ENCODE measurements at regions not wholly inside any gene's neighbourhood (a gene's known extent, or its start where the extent isn't known, plus 50 kb on each side); places are given as distances from the start of the nearest gene placed in this dataset.

DNA sequence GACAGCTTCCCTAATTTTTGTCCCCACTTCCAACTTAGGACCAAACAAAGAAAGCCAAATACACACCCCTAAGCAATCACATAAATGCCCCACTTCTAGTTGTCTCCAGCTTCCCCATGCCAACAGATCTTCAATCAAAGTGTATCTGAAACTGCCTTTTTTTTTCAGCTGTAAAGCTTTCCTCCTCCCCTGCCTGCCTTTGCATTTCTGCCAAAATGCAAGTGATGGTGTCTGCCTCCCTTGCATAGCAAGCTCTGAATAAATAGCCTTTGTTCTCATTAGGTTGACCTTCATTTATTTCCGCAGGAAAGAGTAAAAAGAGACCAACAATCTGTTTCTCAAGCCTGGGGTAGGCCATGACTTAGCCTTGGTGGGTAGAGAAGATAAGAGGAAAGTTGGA, 459.4 kb downstream of the GPAM start:
- TF ChIP-seq, protein P1, sequence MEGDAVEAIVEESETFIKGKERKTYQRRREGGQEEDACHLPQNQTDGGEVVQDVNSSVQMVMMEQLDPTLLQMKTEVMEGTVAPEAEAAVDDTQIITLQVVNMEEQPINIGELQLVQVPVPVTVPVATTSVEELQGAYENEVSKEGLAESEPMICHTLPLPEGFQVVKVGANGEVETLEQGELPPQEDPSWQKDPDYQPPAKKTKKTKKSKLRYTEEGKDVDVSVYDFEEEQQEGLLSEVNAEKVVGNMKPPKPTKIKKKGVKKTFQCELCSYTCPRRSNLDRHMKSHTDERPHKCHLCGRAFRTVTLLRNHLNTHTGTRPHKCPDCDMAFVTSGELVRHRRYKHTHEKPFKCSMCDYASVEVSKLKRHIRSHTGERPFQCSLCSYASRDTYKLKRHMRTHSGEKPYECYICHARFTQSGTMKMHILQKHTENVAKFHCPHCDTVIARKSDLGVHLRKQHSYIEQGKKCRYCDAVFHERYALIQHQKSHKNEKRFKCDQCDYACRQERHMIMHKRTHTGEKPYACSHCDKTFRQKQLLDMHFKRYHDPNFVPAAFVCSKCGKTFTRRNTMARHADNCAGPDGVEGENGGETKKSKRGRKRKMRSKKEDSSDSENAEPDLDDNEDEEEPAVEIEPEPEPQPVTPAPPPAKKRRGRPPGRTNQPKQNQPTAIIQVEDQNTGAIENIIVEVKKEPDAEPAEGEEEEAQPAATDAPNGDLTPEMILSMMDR (conservative IDR thresholded peaks at IDR 0.05; ENCODE audit: low read length), result no peak
- no peak for TF ChIP-seq EZH2phosphoT487 (IDR thresholded peaks at IDR 0.05; ENCODE audit: borderline replicate concordance)

Data from Loucy (cell line).